ENCODE measurements at regions not wholly inside any gene's neighbourhood (a gene's known extent, or its start where the extent isn't known, plus 50 kb on each side); places are given as distances from the start of the nearest gene placed in this dataset.

GRCh38 chr5:52441768-52442167 lies 345.9 kb upstream of the ITGA1 start:
- TF ChIP-seq CTCF (IDR thresholded peaks at IDR 0.05) (no peak), POLR2A (IDR thresholded peaks at IDR 0.05) (no peak)
